RCC 7860 (cell line): ENCODE measurements at regions not wholly inside any gene's neighbourhood (a gene's known extent, or its start where the extent isn't known, plus 50 kb on each side); places are given as distances from the start of the nearest gene placed in this dataset.

Experiments used
- DNase-seq: peaks from one replicate; pipeline ENCODE4 v3.0.0-alpha.2; 2015; ENCODE audit warnings: low spot score
- FAIRE-seq: peaks from 2 replicates; lab custom pipeline; 2012; peaks lifted over from hg19 to GRCh38; lab: Jason Lieb, UNC

GRCh38 chr11:115700981-115701875, 197.0 kb upstream of the CADM1 start:
- DNase-seq, result no peak
- FAIRE-seq, result no peak

DNA sequence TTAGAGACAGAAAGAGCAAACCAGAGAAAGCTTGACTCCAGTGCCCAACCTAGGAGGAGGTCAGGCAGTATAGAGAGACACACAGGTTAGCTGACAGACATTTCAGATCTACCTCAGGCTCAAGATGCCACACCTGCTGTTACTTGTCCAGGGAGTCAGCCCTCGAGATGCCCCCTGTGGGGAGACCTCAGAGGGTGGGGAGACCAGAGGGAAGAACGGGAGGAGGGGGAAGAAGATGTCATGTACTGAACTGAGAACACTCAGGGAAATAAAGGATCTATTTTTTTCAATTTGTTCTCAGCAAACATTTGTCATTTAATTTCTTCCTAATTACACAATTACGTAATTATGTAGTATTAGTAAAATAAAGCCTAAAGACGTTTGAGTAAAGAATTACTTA, 196.3 kb upstream of the CADM1 start:
- DNase-seq (no peak), FAIRE-seq (no peak)

GRCh38 chr11:115699733-115700132, 195.5 kb upstream of the CADM1 start:
- no peak for FAIRE-seq
- no peak for DNase-seq

- FAIRE-seq (no peak), DNase-seq (no peak)
These were observed 195.1 kb upstream of the CADM1 start for GRCh38 chr11:115699326-115699725.

GRCh38 chr11:115698243-115698642, 194.0 kb upstream of the CADM1 start:
- no peak for DNase-seq
- no peak for FAIRE-seq

DNA sequence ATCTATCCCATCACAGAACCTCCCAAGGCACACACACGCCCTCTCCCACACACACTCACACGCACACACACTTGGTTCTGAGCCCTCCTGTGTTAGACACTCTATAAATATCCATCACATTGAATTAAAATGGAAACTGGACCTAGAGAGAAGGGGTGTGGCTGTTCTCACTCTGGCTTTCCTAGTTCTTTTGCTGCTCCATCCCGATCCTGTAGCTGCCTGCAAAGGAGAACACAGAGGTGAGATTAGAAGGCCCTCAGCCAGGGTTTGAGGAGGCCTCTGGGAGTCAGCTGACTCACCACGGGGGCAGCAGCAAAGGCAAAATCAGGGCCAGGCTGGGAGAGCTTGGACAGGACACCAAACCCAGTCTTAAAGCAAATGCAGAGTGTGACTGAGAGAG, 192.3 kb upstream of the CADM1 start:
- no peak for DNase-seq
- no peak for FAIRE-seq

- FAIRE-seq, result no peak
- DNase-seq, result no peak
These were observed 191.6 kb upstream of the CADM1 start for GRCh38 chr11:115695677-115696364.

GRCh38 chr11:115693002-115693401, 188.8 kb upstream of the CADM1 start:
- FAIRE-seq (no peak), DNase-seq (no peak)

- DNase-seq (no peak), FAIRE-seq (no peak)
These were observed 186.8 kb upstream of the CADM1 start for GRCh38 chr11:115691030-115691429.

DNA sequence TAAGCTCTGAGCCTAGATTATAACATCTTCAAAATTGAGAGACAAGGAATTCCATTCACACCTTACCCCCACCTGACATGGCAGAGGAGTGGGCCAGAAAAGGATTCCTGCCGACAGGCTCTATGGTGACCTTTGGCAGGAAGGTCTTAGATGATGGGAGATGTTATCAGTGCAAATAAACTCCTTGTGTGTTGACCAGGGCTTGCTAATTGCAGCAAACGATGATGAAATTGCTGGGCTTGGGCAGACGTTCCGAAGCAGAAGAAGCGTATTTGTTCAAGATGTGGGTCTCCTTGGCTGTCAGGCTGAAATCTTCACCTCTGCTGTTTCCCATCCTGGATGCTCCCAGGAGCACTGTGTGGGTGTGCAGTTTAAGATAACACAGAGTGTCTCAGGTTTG, 183.7 kb upstream of the CADM1 start:
- DNase-seq, result no peak

DNA sequence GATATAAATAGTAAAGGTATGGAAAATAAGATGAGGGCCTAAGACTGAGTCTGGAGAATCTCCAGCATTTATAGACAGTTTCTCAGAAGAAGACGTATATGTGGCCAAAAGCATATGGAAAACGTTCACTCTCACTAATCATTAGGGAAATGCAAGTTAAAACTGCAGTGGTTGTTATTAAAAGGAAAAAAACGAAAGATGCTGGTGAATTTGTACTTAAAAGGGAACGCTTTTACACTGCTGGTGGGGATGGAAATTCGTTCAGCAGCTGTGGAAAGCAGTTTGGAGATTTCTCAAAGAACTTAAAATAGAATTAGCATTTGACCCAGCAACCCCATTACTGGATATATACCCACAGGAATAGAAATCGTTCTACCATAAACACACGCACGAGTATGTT, 180.5 kb upstream of the CADM1 start:
- DNase-seq (no peak), FAIRE-seq (no peak)

More for the DNA sequence above, 183.7 kb upstream of the CADM1 start:
- no peak for FAIRE-seq

GRCh38 chr11:115684135-115684534, 179.9 kb upstream of the CADM1 start:
- no peak for DNase-seq
- FAIRE-seq, result no peak

- DNase-seq, result peak; percentile 20
- no peak for FAIRE-seq
These were observed 178.7 kb upstream of the CADM1 start for GRCh38 chr11:115682888-115683287.

GRCh38 chr11:115682101-115682500, 177.9 kb upstream of the CADM1 start:
- DNase-seq (no peak), FAIRE-seq (no peak)

GRCh38 chr11:115679945-115680344, 175.7 kb upstream of the CADM1 start:
- FAIRE-seq, result no peak

DNA sequence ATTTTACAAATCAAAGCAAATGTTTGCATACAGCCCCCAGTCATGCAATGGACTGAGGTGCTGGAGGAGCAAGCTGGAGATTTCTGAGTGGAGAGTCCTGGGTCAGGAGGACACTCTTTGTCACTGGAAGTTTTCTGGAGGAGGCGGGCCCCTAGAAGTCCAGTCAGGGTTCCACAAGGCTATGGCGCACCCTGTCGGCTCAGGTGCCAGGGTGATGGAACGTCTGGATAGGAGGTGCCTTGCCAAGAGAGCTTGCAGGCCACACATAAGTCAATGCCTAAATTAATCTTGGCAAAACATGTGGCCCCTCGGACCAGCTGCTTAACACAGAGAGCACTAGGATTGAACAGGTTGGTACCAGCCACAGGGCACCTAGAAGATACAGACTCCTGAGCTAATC, 174.7 kb upstream of the CADM1 start:
- DNase-seq (no peak), FAIRE-seq (no peak)

More at GRCh38 chr11:115679945-115680344, 175.7 kb upstream of the CADM1 start:
- no peak for DNase-seq

DNA sequence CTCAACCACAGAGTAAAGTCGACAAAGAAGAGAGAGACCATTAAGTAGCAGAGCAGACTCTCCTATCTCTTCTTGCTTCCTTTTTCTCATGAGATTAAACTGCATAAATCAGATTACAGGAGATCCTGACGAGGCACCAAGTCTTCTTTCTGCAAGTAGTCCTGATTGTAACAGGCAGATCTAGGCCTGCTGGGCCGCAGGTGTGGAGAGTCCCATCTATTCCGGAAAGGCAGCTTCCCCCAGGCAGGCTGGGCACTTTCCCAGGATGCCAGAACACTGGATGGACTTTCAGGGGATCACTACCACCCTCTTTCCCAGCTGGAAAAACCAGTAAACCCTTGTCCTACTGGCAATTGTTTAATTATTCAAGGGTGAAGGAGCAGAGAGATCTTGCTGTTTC, 173.0 kb upstream of the CADM1 start:
- no peak for FAIRE-seq

GRCh38 chr11:115676768-115677167, 172.6 kb upstream of the CADM1 start:
- DNase-seq (peak; percentile 57), FAIRE-seq (no peak)

More for the DNA sequence above, 173.0 kb upstream of the CADM1 start:
- DNase-seq, result no peak

GRCh38 chr11:115676206-115676605, 172.0 kb upstream of the CADM1 start:
- FAIRE-seq (no peak), DNase-seq (no peak)

GRCh38 chr11:115674937-115675544, 170.8 kb upstream of the CADM1 start:
- DNase-seq (no peak), FAIRE-seq (no peak)

DNA sequence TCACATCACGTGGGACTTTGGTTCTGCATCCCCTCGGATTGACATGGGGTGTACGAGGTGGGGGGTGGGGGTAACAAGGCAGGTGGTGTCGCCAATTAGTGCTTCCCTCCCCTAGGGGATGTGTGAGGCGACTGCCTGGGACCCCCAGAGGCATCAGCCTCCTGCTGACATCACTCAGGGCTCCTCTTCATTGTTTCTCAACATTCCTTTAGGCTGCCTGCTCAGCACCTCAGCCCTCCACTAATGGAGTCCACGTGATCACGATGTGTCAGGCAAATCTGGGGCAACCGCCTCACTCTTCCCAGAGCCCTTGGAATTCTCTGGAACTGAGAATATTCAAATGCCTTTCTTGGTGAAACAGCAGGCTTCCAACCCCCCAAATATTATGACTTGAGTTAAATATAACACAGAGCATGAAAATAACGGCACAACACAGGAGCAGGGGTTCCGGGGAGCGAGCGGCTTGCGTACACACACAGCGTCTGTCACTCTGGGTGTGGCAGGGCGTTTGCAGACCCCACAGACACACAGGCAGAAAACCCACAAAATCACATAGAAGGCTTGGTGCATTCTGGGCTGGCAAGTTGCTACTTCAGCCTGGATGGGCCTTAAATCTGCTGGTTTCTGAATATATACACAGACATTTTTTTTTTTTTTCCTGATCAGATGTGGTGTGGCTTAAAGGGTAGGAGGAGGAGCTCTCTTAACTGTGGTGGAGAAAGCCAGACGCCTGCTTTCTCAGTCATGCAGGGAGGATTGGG, 170.1 kb upstream of the CADM1 start:
- no peak for FAIRE-seq
- DNase-seq, result no peak
